Non-pigmented ciliary epithelial cell (primary cell): ENCODE measurements at regions not wholly inside any gene's neighbourhood (a gene's known extent, or its start where the extent isn't known, plus 50 kb on each side); places are given as distances from the start of the nearest gene placed in this dataset.

ENCODE experiments used
- DNase-seq: peaks from one replicate; pipeline ENCODE4 v3.0.0-alpha.2; 2010; ENCODE audit warnings: low read depth

GRCh38 chr2:58666323-58666970 lies 425.3 kb upstream of the FANCL start:
- no peak for DNase-seq

- DNase-seq = no peak
Observed at GRCh38 chr2:58665154-58665553, 424.0 kb upstream of the FANCL start.

GRCh38 chr2:58664523-58665151 lies 423.5 kb upstream of the FANCL start:
- no peak for DNase-seq

GRCh38 chr2:58660046-58660445 lies 418.9 kb upstream of the FANCL start:
- DNase-seq = no peak

DNA sequence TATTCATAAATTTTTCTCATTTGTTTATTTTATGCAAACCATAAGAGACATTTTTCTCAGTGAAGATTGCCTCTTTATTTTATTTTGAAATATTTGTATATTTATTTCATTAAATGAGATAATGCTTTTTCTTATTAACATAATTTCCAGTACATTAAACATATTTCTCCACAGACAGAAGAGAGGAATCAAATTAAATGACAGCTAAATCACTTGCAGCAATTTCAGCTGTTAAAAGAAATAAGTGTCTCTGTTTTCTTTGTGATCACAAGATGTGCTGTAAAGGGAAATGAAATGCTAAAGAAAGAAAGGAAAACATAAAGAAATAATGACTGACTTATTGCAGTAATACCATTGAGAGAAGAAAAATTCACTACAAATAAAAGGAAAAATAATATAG lies 414.0 kb upstream of the FANCL start:
- no peak for DNase-seq

DNA sequence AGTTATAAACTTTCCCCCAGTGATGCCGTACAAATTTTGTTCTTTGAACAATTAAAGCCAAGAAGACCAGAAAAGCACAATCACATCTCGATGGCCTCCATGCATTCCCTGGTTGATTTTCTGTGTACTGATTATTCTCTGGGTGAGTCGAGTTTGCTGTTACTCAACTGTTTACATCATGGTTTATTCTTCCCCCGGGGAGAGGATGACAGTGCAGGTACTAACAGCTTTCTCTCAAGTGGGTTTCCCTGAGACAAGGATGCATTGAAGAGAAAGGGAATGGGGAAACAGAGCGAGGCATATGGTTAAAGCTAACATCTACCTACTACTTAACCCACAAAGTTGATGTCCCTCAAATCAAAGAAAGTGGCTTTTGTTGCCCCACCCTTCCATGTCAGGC lies 410.8 kb upstream of the FANCL start:
- no peak for DNase-seq

DNA sequence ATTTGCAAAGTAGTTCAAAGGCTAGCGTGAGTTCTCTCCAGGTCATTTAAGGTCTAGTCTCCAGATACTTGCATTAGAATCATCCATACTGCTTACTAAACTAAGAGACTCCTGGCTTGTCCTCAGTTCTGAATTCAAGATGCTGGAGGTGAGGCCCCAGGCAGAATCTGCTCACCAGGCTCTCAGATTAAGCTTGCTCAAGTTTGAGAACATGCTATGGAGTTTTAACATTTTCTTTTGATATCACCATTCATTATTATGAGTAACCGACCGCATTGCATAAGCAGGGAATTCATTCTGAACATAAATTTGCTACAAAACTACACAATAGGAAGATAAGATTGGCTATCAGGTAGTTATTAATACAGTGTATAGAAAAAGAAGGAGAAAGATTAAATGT lies 409.7 kb upstream of the FANCL start:
- no peak for DNase-seq

DNA sequence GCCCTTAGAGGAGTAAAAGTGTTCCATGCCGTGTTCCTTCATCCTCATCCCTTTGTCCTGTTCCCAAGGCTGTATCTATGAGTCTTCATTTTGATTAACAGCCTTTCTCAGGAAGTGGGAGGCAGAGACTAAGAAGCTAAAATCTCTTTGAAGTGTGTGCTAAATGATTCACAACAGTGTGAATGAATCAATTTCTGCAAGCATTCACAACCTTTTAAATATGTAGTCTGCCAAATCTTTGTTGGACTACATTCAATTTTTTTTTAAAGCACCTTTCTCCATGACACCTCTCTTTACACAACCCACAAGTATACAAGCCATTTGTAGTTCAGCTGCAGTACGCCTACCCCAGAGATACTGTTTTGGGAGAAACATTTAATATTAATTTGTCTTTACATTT lies 408.6 kb upstream of the FANCL start:
- DNase-seq = no peak

- no peak for DNase-seq
Observed at GRCh38 chr2:58645017-58645416, 403.9 kb upstream of the FANCL start.

DNA sequence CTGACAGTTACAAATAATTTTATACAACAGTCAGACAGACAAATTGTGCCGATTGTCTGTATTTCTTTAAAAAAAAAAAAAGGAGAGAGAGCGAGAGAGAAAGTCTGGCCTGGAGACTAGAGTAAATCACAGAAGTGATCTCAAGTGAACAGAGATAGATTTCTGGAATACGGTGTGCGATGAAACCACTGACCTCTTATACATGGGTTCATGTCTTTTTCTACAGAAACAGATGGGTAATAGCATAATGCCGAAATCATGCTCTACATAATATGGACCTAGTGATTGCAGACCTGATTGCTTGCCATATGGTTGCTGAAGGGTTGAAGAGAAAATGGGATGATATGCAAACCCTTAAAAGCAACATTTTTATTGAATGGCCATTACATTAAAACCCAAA lies 403.3 kb upstream of the FANCL start:
- no peak for DNase-seq

DNA sequence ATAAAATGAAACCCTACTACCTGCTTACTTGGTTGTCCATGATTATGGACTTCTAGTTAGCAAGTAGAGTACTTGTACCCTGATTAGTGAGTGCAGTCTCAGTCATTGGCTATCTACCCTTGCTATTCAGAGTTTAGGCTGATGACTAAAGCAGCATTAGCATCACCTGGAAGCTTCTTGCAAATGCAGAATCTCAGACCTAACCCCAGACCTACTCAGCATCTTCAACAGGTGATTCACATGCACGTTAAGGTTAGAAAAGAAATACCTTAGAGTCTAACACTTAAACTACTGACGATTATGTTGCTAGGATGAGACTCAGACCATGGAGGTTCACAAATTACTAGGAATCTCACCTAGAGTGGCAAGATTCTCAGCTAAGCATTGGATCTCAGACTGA lies 399.9 kb upstream of the FANCL start:
- no peak for DNase-seq

GRCh38 chr2:58640042-58640441 lies 398.9 kb upstream of the FANCL start:
- DNase-seq = no peak

GRCh38 chr2:58638256-58638805 lies 397.2 kb upstream of the FANCL start:
- no peak for DNase-seq

GRCh38 chr2:58636872-58637271 lies 395.7 kb upstream of the FANCL start:
- no peak for DNase-seq

GRCh38 chr2:58635801-58636375 lies 394.8 kb upstream of the FANCL start:
- no peak for DNase-seq

DNA sequence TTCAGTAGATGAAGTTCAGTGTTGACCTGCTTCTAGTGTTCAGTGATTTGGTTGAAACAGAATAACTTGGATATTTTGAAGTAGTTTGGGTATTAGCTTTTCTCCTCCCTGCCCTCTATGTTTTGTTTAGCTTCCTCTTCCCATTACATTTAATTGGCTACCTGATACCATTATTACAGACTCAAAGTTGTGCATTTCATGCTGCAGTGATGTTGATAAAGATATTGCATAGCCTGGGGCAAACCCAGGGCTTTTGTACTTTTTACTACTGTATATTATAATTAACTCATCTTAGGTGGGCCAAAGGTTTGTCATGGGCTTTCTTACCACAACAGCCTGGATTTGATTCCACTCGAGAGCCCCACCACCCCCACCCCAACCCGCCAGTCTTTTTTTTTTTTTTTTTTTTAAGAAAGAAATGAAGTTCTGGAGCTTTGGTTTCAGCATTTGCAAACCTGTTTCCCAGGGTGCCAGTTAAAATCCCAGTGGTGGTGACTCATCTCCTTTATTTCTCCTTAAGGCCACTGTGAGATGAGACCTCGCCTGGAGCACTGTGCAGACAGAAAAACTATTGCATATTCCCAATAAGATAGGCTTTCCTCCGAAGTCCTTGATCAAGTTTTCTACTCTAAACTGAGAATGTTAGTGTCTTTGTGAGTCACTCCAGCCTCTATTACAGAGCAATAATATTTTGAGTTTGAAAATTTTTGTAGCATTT lies 393.7 kb upstream of the FANCL start:
- DNase-seq = no peak

DNA sequence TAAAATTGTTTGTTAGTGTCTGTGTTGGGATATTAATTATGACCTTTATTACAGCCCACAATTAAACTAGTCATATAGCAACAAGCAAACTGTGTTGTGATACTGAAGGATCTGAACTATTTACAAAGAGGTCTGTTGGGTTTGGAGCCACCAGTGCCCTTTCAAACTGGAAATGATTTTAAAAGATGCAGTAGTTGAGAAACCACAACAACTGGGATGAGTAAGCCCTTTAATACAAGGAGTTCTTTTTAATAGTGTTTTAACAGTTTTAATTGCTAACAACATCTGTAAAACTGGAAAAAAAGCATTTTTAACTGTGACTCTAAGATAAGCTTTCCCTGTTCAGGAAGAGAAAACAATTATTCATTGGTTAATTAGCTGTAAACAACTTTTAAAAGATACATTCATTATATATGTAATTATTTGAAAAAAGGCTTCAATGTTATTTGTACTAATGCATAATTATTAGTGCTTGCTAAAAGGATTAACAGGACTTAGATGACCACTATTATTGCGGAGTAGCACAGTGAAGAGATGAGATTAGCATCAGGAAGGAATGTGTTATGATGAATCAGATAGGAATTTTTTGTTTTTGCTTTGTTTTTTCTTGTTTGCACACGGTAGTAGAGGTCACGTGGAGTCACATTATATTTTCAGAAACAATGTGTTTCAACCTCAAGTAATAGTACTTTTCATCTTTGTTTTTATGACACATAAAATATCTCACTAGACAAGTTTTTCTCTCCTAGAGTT lies 392.7 kb upstream of the FANCL start:
- peak; percentile 55 for DNase-seq

DNA sequence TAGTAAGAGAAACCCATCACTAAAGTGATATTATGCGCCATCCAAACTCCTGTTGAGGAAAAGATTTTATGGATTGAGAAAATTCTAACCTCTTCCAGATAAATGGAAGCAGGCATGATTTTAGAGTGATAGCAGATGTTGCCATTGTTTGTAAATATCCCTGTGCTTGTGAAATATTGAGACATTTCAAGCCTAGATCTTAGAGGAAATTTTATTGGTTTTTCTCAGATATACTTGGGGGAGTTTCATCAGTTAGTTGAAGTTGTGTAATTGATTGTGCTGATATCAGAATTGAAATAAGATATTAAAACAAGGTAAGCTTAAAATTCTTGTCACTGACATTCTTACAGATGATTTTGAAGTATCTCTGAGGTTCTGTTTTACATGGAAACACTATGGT lies 390.9 kb upstream of the FANCL start:
- DNase-seq = no peak

- DNase-seq = no peak
Observed at GRCh38 chr2:58629545-58630119, 388.5 kb upstream of the FANCL start.

DNA sequence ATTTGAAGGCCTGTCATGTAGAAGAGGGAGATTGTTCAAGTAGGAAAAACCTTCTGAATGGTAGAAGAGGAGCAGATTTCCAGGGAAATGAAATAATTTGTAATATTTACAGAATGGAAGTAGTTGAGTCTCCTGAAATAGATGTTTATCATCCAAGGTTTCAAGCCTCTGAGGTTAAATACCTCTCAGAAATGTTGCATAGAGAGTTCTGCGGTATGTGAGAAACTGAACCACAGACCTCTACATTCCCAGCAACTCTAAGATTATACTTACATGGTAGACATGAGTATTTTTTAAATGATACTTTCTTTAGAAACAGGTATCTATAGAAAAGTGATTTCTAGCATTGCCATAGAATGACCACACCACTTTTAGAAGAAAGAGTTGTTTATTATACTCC lies 379.8 kb upstream of the FANCL start:
- peak; percentile 57 for DNase-seq

- peak; percentile 22 for DNase-seq
Observed at GRCh38 chr2:58620093-58620492, 379.0 kb upstream of the FANCL start.

GRCh38 chr2:58616961-58617360 lies 375.8 kb upstream of the FANCL start:
- no peak for DNase-seq
